GM12891 (cell line): ENCODE measurements at regions not wholly inside any gene's neighbourhood (a gene's known extent, or its start where the extent isn't known, plus 50 kb on each side); places are given as distances from the start of the nearest gene placed in this dataset.

Experiments
- DNase-seq: peaks from one replicate; pipeline ENCODE4 v3.0.0; 2011; ENCODE audit warnings: low spot score; ENCODE audit not compliant: insufficient read length
- FAIRE-seq: peaks from 2 replicates; lab custom pipeline; 2011; peaks lifted over from hg19 to GRCh38; lab: Jason Lieb, UNC
- PAX5 ChIP-seq: IDR thresholded peaks from 2 replicates; pipeline ENCODE4 v1.6.1; 2011; ENCODE audit warnings: low read length, moderate library complexity, mild to moderate bottlenecking; ENCODE audit not compliant: insufficient read depth, severe bottlenecking
- POLR2A ChIP-seq: IDR thresholded peaks from 2 replicates; pipeline ENCODE4 v1.6.1; 2011; ENCODE audit warnings: low read depth, low read length, control low read depth
- POLR2AphosphoS5 ChIP-seq: IDR thresholded peaks from 2 replicates; pipeline ENCODE4 v1.6.1; 2011; ENCODE audit warnings: low read depth, low read length, control low read depth
- POU2F2 ChIP-seq: IDR thresholded peaks from 2 replicates; pipeline ENCODE4 v1.6.1; 2011; ENCODE audit warnings: low read depth, mild to moderate bottlenecking, control low read depth, low read length, moderate library complexity
- SPI1 ChIP-seq: IDR thresholded peaks from 2 replicates; pipeline ENCODE4 v1.6.1; 2011; ENCODE audit warnings: low read depth, low read length, control low read depth
- TAF1 ChIP-seq: IDR thresholded peaks from 2 replicates; pipeline ENCODE4 v1.6.1; 2011; ENCODE audit warnings: low read depth, low read length, control low read depth

- TF ChIP-seq POLR2AphosphoS5, result no peak
- TF ChIP-seq TAF1, result no peak
- DNase-seq (no peak), FAIRE-seq (no peak)
Measured at GRCh38 chr5:93325946-93326345, 255.1 kb downstream of the NR2F1-AS1 start.

GRCh38 chr5:93322974-93323860 is 257.8 kb downstream of the NR2F1-AS1 start:
- TF ChIP-seq SPI1, result no peak
- DNase-seq (no peak), FAIRE-seq (no peak)

GRCh38 chr5:93320920-93321445 is 260.0 kb downstream of the NR2F1-AS1 start:
- FAIRE-seq (no peak), DNase-seq (no peak)
- TF ChIP-seq POLR2AphosphoS5 (no peak), POU2F2 (no peak), SPI1 (no peak), TAF1 (no peak), PAX5 (no peak)

GRCh38 chr5:93313672-93314071 is 267.3 kb downstream of the NR2F1-AS1 start:
- DNase-seq (no peak), FAIRE-seq (no peak)
- TF ChIP-seq POLR2A, result no peak
- no peak for TF ChIP-seq SPI1
- TF ChIP-seq POU2F2, result no peak
- no peak for TF ChIP-seq PAX5
- TF ChIP-seq TAF1, result no peak
- no peak for TF ChIP-seq POLR2AphosphoS5

- TF ChIP-seq POLR2A (no peak), PAX5 (no peak)
- DNase-seq (no peak), FAIRE-seq (no peak)
Measured at GRCh38 chr5:93311881-93312280, 269.1 kb downstream of the NR2F1-AS1 start.

GRCh38 chr5:93307557-93307956 is 273.5 kb downstream of the NR2F1-AS1 start:
- TF ChIP-seq TAF1 (no peak), POLR2AphosphoS5 (no peak), POU2F2 (no peak), SPI1 (no peak), POLR2A (no peak), PAX5 (no peak)
- FAIRE-seq, result no peak
- DNase-seq, result no peak

GRCh38 chr5:93305984-93306383 is 275.0 kb downstream of the NR2F1-AS1 start:
- no peak for FAIRE-seq
- DNase-seq, result no peak

GRCh38 chr5:93304456-93305250 is 276.4 kb downstream of the NR2F1-AS1 start:
- DNase-seq (no peak), FAIRE-seq (no peak)
- TF ChIP-seq PAX5 (no peak), SPI1 (no peak), POLR2AphosphoS5 (no peak), TAF1 (no peak), POLR2A (no peak), POU2F2 (no peak)

More at GRCh38 chr5:93305984-93306383, 275.0 kb downstream of the NR2F1-AS1 start:
- TF ChIP-seq TAF1 (no peak), PAX5 (no peak)

GRCh38 chr5:93303291-93303691 is 277.7 kb downstream of the NR2F1-AS1 start:
- FAIRE-seq (no peak), DNase-seq (no peak)
- TF ChIP-seq POU2F2 (no peak), POLR2A (no peak), PAX5 (no peak), TAF1 (no peak), POLR2AphosphoS5 (no peak), SPI1 (no peak)

- TF ChIP-seq TAF1 (no peak), SPI1 (no peak), PAX5 (no peak), POLR2A (no peak), POU2F2 (no peak), POLR2AphosphoS5 (no peak)
- FAIRE-seq (no peak), DNase-seq (no peak)
Measured at GRCh38 chr5:93302711-93303110, 278.3 kb downstream of the NR2F1-AS1 start.
